Stimulated activated CD4-positive, alpha-beta T cell treated with anti-CD3 and anti-CD28 coated beads, Interleukin-12 subunit alpha, Interleukin-12 subunit beta, amount 100 ng/mL, for 48 hours (primary cell): ENCODE measurements at regions not wholly inside any gene's neighbourhood (a gene's known extent, or its start where the extent isn't known, plus 50 kb on each side); places are given as distances from the start of the nearest gene placed in this dataset.
"Not testable (repeated sequence)": the region's sequence is repeated elsewhere in the genome, so short reads cannot be mapped to it uniquely, and the experiment has no call there.

Experiments
- DNase-seq, 3 donors: peaks; one replicate each; pipeline ENCODE4 v3.0.0-alpha.2; 2020; ENCODE audit warnings: low read depth in 2 of 3, low spot score in 1 of 3

DNA sequence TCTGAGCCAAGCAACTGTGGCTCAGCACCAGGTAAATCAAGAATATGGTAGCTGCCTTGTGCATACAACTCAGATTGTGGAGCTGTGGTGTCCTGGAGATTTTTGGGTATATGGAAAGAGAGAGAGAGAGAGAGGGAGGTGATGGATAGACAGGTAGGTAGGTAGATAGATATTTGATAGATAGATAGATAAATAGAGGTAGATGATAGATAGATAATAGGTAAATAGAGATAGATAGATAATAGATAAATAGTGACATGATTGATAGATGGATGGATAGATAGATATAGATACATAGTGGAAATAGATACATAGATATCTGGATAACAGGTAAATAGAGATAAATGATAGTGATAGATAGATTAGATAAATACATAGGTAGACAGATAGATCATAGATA is 206.3 kb downstream of the KLF6 start:
- DNase-seq, result no peak

- no peak for DNase-seq
These were observed 206.8 kb downstream of the KLF6 start for GRCh38 chr10:3578159-3578558.

DNA sequence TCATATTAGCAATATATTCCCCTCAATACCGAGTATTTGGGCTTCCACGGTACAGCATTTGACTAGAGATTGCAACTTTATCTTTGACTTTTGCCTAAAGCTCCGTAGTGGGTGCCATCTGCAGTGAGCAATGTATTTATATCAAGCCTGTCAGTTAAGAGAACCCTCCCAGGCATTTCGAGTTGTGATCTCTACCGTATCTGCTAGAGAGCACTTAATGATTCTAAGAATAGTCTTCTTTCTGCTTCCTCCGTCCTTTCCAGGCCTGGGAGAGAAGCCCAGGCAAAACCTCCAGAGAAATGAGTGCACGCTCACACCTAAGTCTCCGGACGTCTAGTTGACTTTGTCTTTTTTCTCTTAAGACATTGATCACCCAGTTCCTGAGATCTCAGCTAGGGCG is 210.6 kb downstream of the KLF6 start:
- no peak for DNase-seq

GRCh38 chr10:3573498-3573897 is 211.5 kb downstream of the KLF6 start:
- no peak for DNase-seq

DNA sequence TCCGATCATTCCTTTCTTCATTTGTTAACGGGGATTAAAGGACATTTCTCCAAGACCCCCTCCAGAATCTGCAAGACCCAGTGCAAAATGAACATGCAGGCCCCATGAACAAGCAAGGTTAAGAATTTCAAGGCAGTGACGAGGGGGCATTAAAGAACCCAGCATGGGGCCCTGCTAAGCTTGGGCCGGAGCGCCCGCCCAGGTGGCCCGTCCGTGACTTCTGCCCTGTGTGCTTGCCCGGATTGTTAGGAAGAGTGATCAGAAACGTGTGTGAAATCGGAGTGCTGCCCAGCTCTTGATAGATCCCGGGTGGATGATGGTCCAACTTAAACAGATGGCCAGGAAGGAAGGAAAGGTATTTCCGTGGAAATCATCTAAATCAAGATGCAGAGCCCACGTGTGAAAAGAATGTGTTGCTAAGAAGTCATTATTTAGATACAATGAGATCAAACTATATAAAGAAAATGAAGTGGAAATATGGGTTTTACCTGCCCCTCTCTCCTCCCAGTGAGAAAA is 213.6 kb downstream of the KLF6 start:
- no peak for DNase-seq

- no peak for DNase-seq
These were observed 214.1 kb downstream of the KLF6 start for GRCh38 chr10:3570855-3571266.

DNA sequence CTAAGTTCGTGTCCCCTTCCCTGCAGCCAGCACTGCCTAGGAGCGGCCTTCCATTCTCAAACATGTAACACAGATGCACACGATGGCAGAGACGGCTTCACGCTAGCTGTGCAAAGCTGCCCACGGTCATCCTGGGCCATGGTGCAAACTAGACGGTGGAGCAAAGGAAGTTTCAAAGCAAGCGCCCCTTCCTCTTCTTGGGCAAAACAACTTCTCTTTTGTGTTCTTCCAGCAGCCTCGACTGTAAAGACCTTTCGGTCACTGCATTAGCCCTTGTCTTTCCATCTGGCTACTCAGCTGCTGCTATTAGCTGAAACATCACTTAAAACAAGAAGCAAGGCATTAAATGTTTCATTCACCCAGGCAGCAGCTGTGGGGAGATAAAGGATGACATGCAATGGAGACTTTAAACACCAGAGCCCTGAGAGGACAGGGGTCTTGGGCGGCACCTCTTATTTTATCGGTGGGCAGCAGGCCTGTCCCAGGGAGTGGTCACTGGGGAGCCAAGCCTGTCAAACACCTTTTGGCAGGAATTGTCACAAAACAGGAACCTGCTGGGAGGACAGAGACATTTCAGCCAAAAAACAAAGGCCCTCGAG is 214.8 kb downstream of the KLF6 start:
- no peak for DNase-seq

DNA sequence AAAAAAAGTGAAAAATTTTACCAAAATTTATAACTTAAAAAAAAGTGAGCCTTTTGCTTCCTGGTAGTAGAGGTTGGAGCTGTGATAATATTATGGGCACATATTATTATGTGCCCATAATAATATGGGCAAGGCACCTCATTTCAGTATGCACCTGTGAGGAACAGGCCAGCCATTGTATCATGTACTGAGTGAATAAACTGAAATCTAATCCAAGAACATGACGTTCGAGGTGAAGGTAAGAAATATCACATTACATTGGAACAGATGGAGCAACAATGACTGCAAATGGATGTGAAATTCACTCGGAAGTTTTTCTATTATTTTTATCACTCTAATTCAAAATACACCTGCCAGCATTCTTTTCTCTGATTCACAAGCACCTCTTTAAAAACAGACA is 216.0 kb downstream of the KLF6 start:
- no peak for DNase-seq

DNA sequence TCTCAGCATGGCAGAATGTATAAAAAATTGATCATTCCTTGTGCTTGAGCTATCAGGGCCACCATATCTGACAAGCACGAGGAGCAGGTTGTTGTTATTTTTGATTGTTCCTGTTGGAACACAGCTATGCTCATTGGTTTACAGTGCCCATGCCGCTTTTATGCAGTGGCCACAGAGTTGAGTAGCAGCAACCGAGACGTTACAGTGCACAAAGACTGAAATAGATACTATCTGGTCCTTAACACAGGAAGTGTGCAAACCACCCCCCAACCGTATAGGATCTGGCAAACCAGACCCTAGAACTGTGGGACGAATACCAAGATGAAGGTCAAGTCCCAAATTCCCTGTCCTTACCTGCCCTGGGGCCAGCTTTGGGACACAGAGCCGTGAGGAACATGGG is 216.6 kb downstream of the KLF6 start:
- DNase-seq, result no peak

- DNase-seq, result no peak
These were observed 217.6 kb downstream of the KLF6 start for GRCh38 chr10:3567291-3567963.

DNA sequence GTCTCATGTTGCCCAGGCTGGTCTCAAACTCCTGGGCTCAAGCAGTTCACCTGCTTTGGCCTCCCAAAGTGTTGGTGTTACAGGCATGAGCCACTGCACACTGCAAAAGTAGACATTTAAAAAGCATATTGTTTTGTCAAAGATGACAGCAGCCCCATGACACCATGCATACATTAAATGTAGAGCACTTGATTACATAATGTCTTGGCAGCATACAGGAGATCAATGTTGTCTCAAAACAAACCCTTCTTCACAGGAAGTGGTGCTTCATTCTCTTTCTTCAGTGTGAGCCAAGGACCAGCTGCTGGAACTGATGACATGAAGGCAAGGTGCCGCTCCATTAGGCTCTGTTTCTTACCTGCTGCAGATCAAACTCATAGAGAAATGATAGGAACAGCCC is 218.4 kb downstream of the KLF6 start:
- DNase-seq, result no peak

- no peak for DNase-seq
These were observed 220.5 kb downstream of the KLF6 start for GRCh38 chr10:3564346-3565002.

DNA sequence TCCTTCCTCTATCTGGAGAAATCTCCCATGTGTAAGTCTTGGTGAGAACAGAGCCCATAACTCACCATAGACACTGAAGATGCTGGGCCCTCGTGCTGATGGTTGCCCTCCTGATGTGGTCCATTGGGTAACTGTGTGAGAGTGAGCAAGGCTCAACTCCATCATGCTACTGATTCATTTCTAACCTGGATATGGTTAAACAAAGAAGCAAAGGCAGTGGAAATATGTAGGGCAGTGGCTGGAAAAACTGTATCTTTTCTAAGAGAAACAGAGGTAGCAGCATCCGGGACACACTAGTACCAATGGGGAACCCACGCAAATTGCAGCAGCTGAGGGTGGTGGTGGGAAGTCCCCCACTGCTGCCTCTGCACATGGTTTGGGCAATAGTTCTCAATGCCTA is 221.7 kb downstream of the KLF6 start:
- peak; percentile 38 to 47 (median 40) for DNase-seq

GRCh38 chr10:3560628-3561027 is 224.4 kb downstream of the KLF6 start:
- not testable (repeated sequence) for DNase-seq

DNA sequence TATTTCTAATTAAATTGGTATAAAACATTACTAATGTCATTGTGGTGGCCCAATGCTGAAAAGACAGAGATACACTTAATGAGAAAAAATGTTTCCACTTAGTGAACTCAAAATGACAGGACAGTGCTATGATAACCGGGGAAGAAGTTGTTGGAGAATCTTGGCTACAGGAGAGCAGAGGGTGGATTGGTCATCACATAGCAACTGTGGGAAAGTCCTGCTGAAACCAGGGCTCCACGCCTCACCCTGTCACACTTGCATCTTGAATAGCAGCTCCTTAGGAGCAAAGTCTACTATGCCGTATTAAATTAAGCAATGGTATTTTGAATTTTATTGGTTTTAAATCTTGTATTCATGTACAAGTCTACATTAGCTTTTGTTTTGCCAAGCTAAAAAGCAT is 225.5 kb downstream of the KLF6 start:
- no peak for DNase-seq

- no peak for DNase-seq
These were observed 226.0 kb downstream of the KLF6 start for GRCh38 chr10:3559011-3559410.

- DNase-seq, result not testable (repeated sequence)
These were observed 228.6 kb downstream of the KLF6 start for GRCh38 chr10:3556191-3557017.

DNA sequence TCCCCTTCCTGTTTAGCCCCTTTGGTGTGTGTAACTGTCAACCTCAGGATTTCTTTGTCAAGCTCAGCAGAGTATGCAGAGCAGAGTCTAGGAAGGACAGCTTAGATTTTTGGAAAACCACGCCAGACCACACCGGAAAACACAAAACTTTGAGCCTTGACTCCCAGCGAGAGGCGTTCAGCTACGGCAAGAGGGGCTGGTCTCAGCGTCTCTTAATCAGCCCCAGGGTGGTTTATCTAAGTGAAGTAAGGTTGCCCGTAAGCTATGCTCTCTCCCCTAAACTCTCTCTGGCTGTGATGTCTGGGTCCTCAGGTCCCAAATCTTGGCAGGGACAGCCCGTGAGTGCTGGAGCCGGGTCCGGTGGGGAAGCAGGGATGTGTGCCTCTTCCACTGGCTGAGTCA is 230.9 kb downstream of the KLF6 start:
- no peak for DNase-seq

DNA sequence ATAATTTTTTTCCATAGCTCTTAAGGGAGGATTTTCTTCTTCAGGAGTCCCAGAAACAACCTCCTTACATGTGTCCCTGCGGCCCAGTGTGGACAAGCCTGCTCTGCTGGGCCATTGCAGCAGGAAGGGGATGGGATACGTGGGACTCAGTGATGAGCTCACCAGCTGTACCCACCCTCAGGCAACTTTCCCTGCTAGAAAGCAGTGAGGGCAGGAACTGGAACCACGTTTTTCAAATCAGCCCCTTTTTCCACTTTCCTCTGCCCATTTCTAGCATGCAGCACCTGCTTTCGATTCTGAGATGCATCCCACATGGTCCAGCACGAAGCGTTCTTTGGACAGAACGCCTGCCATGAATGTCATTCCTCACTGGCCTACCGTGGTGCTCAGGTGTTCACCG is 232.7 kb downstream of the KLF6 start:
- DNase-seq, result no peak

- no peak for DNase-seq
These were observed 233.2 kb downstream of the KLF6 start for GRCh38 chr10:3551761-3552160.

DNA sequence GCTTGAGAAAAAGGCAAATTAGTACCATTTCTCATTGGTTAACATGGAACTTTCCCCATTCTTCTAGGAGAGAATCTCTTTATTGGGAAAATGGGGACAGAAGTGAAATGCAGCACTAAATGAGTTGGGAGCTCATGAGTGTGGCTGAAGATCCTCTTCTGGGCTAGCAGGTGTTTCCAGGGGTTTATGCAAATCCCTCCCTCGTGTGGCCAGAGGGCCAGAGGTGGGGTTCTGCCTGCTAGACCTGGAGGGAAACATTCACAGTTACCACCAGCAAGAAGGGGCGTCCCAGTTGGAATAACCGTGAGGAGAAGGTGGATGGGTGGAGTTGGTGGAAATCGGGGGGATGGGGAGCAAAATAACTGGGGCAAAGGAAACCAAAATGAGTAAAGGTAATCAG is 235.9 kb downstream of the KLF6 start:
- DNase-seq, result no peak

DNA sequence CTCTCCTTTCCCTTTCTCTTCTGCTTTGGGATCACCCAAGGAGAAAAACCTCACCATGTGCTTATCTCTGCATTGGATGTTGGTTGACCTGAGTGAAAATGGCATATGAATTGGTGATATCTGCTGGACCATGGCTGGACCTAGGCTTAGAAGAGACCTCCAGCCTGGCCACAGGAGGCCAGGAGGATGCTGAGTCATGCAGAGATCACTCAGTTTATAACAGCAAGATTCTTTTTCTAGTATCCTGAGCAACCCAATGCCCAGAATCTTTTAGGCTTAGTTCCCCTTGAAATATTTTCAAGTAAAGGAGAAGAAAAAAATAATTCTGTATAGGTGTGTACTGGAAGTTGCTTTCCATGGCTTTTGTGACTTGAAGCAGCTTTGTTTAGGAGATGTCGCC is 236.3 kb downstream of the KLF6 start:
- DNase-seq, result no peak
